Caco-2 (cell line): ENCODE measurements at regions not wholly inside any gene's neighbourhood (a gene's known extent, or its start where the extent isn't known, plus 50 kb on each side); places are given as distances from the start of the nearest gene placed in this dataset.

Source experiments
- BruUV-seq: library from RNA; stranded (reverse); fragments of 400-500 nt; replicated peaks from 2 replicates; lab custom pipeline; 2021; lab: Mats Ljungman, UMichigan
- CTCF ChIA-PET: fragments of 300-600 bp; sonication (Branson Sonifier 250); formaldehyde crosslinking; loops from one replicate; lab custom pipeline; 2022; ENCODE audit warnings: antibody characterized with exemption; lab: Charles Lee
- POLR2A ChIA-PET: fragments of 300-600 bp; sonication (Branson Sonifier 250); formaldehyde crosslinking; loops from one replicate; lab custom pipeline; 2022; ENCODE audit warnings: antibody characterized with exemption; lab: Charles Lee
- DNase-seq, 2 experiments: peaks; one replicate each; pipeline versions ENCODE4 v3.0.0 to v3.0.0-alpha.2; 2020 to 2022
- H3K27me3 ChIP-seq: replicated peaks from 2 replicates; pipeline ENCODE4 v1.6.0; 2011; ENCODE audit warnings: low read length; ENCODE audit not compliant: control insufficient read depth, insufficient read depth
- H3K36me3 ChIP-seq: 2 replicates; pipeline ENCODE4 v1.5.1; 2011; ENCODE audit warnings: low read length; ENCODE audit not compliant: control insufficient read depth, insufficient read depth
- H3K4me1 ChIP-seq: fragments of 250-450 bp; sonication (Bioruptor Pico); 2 replicates; pipeline ENCODE4 v1.5.1; 2020; ENCODE audit warnings: mild to moderate bottlenecking
- H3K4me3 ChIP-seq: 2 replicates; pipeline ENCODE4 v1.5.1; 2011; ENCODE audit warnings: low read depth, mild to moderate bottlenecking, control low read depth, low read length
- H3K9me3 ChIP-seq: fragments of 250-450 bp; sonication (Bioruptor Pico); 2 replicates; pipeline ENCODE4 v1.5.1; 2020; ENCODE audit warnings: mild to moderate bottlenecking, moderate library complexity
- H3K27ac Mint-ChIP-seq: one replicate; pipeline ENCODE4 v1.8.0; 2022; ENCODE audit warnings: mixed read lengths; ENCODE audit not compliant: unreplicated experiment
- H3K27me3 Mint-ChIP-seq: one replicate; pipeline ENCODE4 v1.8.0; 2022; ENCODE audit warnings: mixed read lengths; ENCODE audit not compliant: insufficient read depth, unreplicated experiment
- H3K36me3 Mint-ChIP-seq: one replicate; pipeline ENCODE4 v1.8.0; 2022; ENCODE audit warnings: mild to moderate bottlenecking, mixed read lengths; ENCODE audit not compliant: insufficient read depth, unreplicated experiment
- H3K4me1 Mint-ChIP-seq: one replicate; pipeline ENCODE4 v1.8.0; 2022; ENCODE audit warnings: low read depth, mixed read lengths; ENCODE audit not compliant: unreplicated experiment
- H3K4me3 Mint-ChIP-seq: one replicate; pipeline ENCODE4 v1.8.0; 2022; ENCODE audit warnings: mild to moderate bottlenecking, moderate library complexity, mixed read lengths; ENCODE audit not compliant: unreplicated experiment
- H3K9me3 Mint-ChIP-seq: one replicate; pipeline ENCODE4 v1.8.0; 2022; ENCODE audit warnings: mixed read lengths; ENCODE audit not compliant: unreplicated experiment
- CTCF ChIP-seq, 2 experiments: fragments of 200-600 bp in 1 of 2; IDR thresholded peaks; 1 replicate in 1 of 2; 2 replicates in 1 of 2; pipeline versions ENCODE4 v1.5.1 to v1.8.0; 2011 to 2022; ENCODE audit warnings: antibody characterized with exemption in 1 of 2, control low read depth in 1 of 2, inconsistent platforms in 1 of 2, low read depth in 1 of 2, low read length in 1 of 2, mild to moderate bottlenecking in 1 of 2, moderate library complexity in 1 of 2; ENCODE audit not compliant: insufficient read depth in 1 of 2, severe bottlenecking in 1 of 2, unreplicated experiment in 1 of 2
- intact Hi-C: fragments of 100-400 bp; cut with micrococcal nuclease; formaldehyde crosslinking; loops from one replicate; pipeline ENCODE4 v1.10.0; 2022; ENCODE audit not compliant: unreplicated experiment

- H3K36me3 Mint-ChIP-seq = no peaks in the 10 kb centered on the region
- POLR2A ChIA-PET = no interaction called here
- BruUV-seq = no TSS peak
Observed at GRCh38 chr2:5759949-5760348, 67.8 kb downstream of the SOX11 start.

GRCh38 chr2:5763531-5763930, 71.3 kb downstream of the SOX11 start:
- Histone ChIP-seq H3K27me3 (no peaks in the 10 kb centered on the region), H3K4me1 (no peaks in the 10 kb centered on the region), H3K36me3 (no peaks in the 10 kb centered on the region), H3K4me3 (no peak overlapping the region), H3K9me3 (no peaks in the 10 kb centered on the region)
- BruUV-seq = no TSS peak
- no peak for TF ChIP-seq CTCF (IDR thresholded peaks at IDR 0.05; ENCODE audit: insufficient read depth in 1 of 2, low read depth in 1 of 2, low read length in 1 of 2, severe bottlenecking in 1 of 2, unreplicated experiment in 1 of 2)
- H3K4me1 Mint-ChIP-seq = no peaks in the 10 kb centered on the region
- no peak overlapping the region for H3K27ac Mint-ChIP-seq
- peaks cover 5% of the 10 kb centered on the region for H3K27me3 Mint-ChIP-seq
- H3K36me3 Mint-ChIP-seq = no peaks in the 10 kb centered on the region
- H3K4me3 Mint-ChIP-seq = no peak overlapping the region
- intact Hi-C loops = no loop called here
- POLR2A ChIA-PET = no interaction called here
- no peak for DNase-seq
- CTCF ChIA-PET = no interaction called here
- peaks cover 10% of the 10 kb centered on the region for H3K9me3 Mint-ChIP-seq

More at GRCh38 chr2:5759949-5760348, 67.8 kb downstream of the SOX11 start:
- no peak for TF ChIP-seq CTCF (IDR thresholded peaks at IDR 0.05; ENCODE audit: insufficient read depth in 1 of 2, low read depth in 1 of 2, low read length in 1 of 2, severe bottlenecking in 1 of 2, unreplicated experiment in 1 of 2)
- H3K27me3 ChIP-seq = no peaks in the 10 kb centered on the region
- Mint-ChIP-seq H3K4me1 (no peaks in the 10 kb centered on the region), H3K9me3 (peaks cover 5% of the 10 kb centered on the region), H3K27ac (no peak overlapping the region), H3K4me3 (no peak overlapping the region), H3K27me3 (peaks cover under 1% of the 10 kb centered on the region)
- no peaks in the 10 kb centered on the region for H3K9me3 ChIP-seq
- H3K36me3 ChIP-seq = no peaks in the 10 kb centered on the region
- no peaks in the 10 kb centered on the region for H3K4me1 ChIP-seq
- CTCF ChIA-PET = no interaction called here
- intact Hi-C loops = no loop called here
- H3K4me3 ChIP-seq = no peak overlapping the region
- no peak for DNase-seq

GRCh38 chr2:5764041-5764440, 71.9 kb downstream of the SOX11 start:
- Mint-ChIP-seq H3K27me3 (peaks cover 9% of the 10 kb centered on the region), H3K36me3 (no peaks in the 10 kb centered on the region), H3K4me1 (no peaks in the 10 kb centered on the region), H3K27ac (no peak overlapping the region), H3K9me3 (peaks cover 10% of the 10 kb centered on the region), H3K4me3 (no peak overlapping the region)
- BruUV-seq = no TSS peak
- DNase-seq = no peak
- POLR2A ChIA-PET = no interaction called here
- no peaks in the 10 kb centered on the region for H3K36me3 ChIP-seq
- H3K27me3 ChIP-seq = no peaks in the 10 kb centered on the region
- CTCF ChIA-PET = no interaction called here
- no peaks in the 10 kb centered on the region for H3K4me1 ChIP-seq
- H3K4me3 ChIP-seq = no peak overlapping the region
- TF ChIP-seq CTCF (IDR thresholded peaks at IDR 0.05; ENCODE audit: insufficient read depth in 1 of 2, low read depth in 1 of 2, low read length in 1 of 2, severe bottlenecking in 1 of 2, unreplicated experiment in 1 of 2) = no peak
- intact Hi-C loops = no loop called here
- H3K9me3 ChIP-seq = no peaks in the 10 kb centered on the region
